Lower leg skin (tissue), 3 donors: ENCODE measurements at regions not wholly inside any gene's neighbourhood (a gene's known extent, or its start where the extent isn't known, plus 50 kb on each side); places are given as distances from the start of the nearest gene placed in this dataset.

Source experiments
- POLR2A ChIP-seq, 2 donors: fragments of 450-650 bp; IDR thresholded peaks; one replicate each; pipeline ENCODE4 v1.6.1; 2016 to 2017; ENCODE audit warnings: antibody characterized with exemption in 2 of 2, mild to moderate bottlenecking in 1 of 2, moderate library complexity in 1 of 2
- TF ChIP-seq, protein P1 (sequence below), 3 donors: fragments of 450-650 bp; IDR thresholded peaks; one replicate each; pipeline ENCODE4 v1.5.1; 2016; ENCODE audit warnings: antibody characterized with exemption in 3 of 3, mild to moderate bottlenecking in 3 of 3, moderate library complexity in 2 of 3

DNA sequence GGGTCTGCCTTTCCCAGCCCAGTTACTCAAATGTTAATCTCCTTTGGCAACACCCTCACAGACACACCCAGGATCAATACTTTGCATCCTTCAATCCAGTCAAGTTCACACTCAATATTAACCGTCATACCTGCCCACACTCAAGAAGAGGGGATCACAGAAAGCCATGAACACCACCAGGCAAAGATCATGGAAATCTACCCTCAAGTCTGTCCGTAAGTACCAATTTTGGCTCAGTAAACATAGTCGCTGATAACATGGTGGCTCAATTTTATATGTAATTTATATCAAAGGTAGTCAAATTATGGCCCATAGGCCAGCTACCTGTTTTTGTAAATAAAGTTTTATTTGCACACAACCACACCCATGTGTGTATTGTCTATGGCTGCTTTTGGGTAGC is 102.3 kb upstream of the MAP2 start:
- TF ChIP-seq POLR2A (IDR thresholded peaks at IDR 0.05): no peak
- TF ChIP-seq, protein P1, sequence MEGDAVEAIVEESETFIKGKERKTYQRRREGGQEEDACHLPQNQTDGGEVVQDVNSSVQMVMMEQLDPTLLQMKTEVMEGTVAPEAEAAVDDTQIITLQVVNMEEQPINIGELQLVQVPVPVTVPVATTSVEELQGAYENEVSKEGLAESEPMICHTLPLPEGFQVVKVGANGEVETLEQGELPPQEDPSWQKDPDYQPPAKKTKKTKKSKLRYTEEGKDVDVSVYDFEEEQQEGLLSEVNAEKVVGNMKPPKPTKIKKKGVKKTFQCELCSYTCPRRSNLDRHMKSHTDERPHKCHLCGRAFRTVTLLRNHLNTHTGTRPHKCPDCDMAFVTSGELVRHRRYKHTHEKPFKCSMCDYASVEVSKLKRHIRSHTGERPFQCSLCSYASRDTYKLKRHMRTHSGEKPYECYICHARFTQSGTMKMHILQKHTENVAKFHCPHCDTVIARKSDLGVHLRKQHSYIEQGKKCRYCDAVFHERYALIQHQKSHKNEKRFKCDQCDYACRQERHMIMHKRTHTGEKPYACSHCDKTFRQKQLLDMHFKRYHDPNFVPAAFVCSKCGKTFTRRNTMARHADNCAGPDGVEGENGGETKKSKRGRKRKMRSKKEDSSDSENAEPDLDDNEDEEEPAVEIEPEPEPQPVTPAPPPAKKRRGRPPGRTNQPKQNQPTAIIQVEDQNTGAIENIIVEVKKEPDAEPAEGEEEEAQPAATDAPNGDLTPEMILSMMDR (IDR thresholded peaks at IDR 0.05): no peak
